K562 (cell line): ENCODE measurements at regions not wholly inside any gene's neighbourhood (a gene's known extent, or its start where the extent isn't known, plus 50 kb on each side); places are given as distances from the start of the nearest gene placed in this dataset.

Source experiments
- ATAC-seq: fragments of 200-7000 bp; cut with Tn5 transposase; 3 replicates; pipeline ENCODE4 v1.9.1; 2020; ENCODE audit warnings: moderate library complexity
- BruUV-seq: library from RNA; stranded (reverse); fragments of 400-500 nt; replicated peaks from 2 replicates; lab custom pipeline; 2021; lab: Mats Ljungman, UMichigan
- CTCF ChIA-PET: fragments of 300-600 bp; formaldehyde crosslinking; extraction: SDS; loops from one replicate; lab custom pipeline; 2021; ENCODE audit warnings: low intra/inter-chr PET ratio; lab: Yijun Ruan, JAX
- POLR2A ChIA-PET: fragments of 300-600, 350-650 bp; sonication (Branson Sonifier 250); formaldehyde crosslinking; extraction: SDS; loops from one replicate; lab custom pipeline; 2021; ENCODE audit warnings: antibody characterized with exemption, inconsistent platforms; lab: Yijun Ruan, JAX
- DNase-seq, 4 experiments: peaks; one replicate each; pipeline versions ENCODE4 v3.0.0 to v3.0.0-alpha.2; 2011 to 2018; ENCODE audit warnings: low spot score in 3 of 4, mixed read lengths in 3 of 4; ENCODE audit errors: extremely low read depth in 1 of 4
- FAIRE-seq: peaks from 2 replicates; lab custom pipeline; 2011; peaks lifted over from hg19 to GRCh38; lab: Jason Lieb, UNC
- H2AFZ ChIP-seq: 2 replicates; pipeline ENCODE4 v1.6.0; 2011; ENCODE audit warnings: low read depth, low read length, control low read depth, inconsistent platforms
- H3K27ac ChIP-seq: fragments of 200-600 bp; 3 replicates; pipeline ENCODE4 v1.8.0; 2011; ENCODE audit warnings: low read depth, mild to moderate bottlenecking, control low read depth, inconsistent platforms, low read length, moderate library complexity, mixed read lengths; ENCODE audit errors: extremely low read depth
- H3K27me3 ChIP-seq, 2 experiments: fragments of 300-600 bp in 1 of 2; 2 replicates in 1 of 2; 3 replicates in 1 of 2; pipeline versions ENCODE4 v1.6.0 to v1.8.0; 2011; ENCODE audit warnings: inconsistent platforms in 2 of 2, low read length in 2 of 2, mild to moderate bottlenecking in 1 of 2, mixed read lengths in 1 of 2, moderate library complexity in 1 of 2; ENCODE audit not compliant: control insufficient read depth in 2 of 2, insufficient read depth in 2 of 2
- H3K36me3 ChIP-seq: fragments of 300-600 bp; 3 replicates; pipeline ENCODE4 v1.8.0; 2011; ENCODE audit warnings: mild to moderate bottlenecking, low read length, inconsistent platforms; ENCODE audit not compliant: control insufficient read depth, insufficient read depth
- H3K4me1 ChIP-seq, 2 experiments: fragments of 200-600 bp in 1 of 2; replicated peaks in 1 of 2; 2 replicates in 1 of 2; 3 replicates in 1 of 2; pipeline versions ENCODE4 v1.5.1 to v1.8.0; 2011; ENCODE audit warnings: inconsistent platforms in 2 of 2, low read length in 2 of 2, mild to moderate bottlenecking in 1 of 2, mixed read lengths in 1 of 2, moderate library complexity in 1 of 2; ENCODE audit not compliant: control insufficient read depth in 2 of 2, insufficient read depth in 2 of 2
- H3K4me2 ChIP-seq: 2 replicates; pipeline ENCODE4 v1.6.1; 2011; ENCODE audit warnings: low read length, control low read depth, inconsistent platforms, mixed read lengths; ENCODE audit not compliant: insufficient read depth
- H3K4me3 ChIP-seq: fragments of 200-600 bp; sonication (generic), shearing (Covaris generic); 2 replicates; pipeline ENCODE4 v1.5.1; 2016; ENCODE audit warnings: control low read depth, inconsistent platforms
- H3K79me2 ChIP-seq: fragments of 200-600 bp; 3 replicates; pipeline ENCODE4 v1.8.0; 2011; ENCODE audit warnings: low read length, inconsistent platforms; ENCODE audit not compliant: control insufficient read depth, insufficient read depth
- H3K9ac ChIP-seq, 2 experiments: 2 replicates each; pipeline versions ENCODE4 v1.6.0 to v1.6.1; 2011; ENCODE audit warnings: low read depth in 2 of 2, low read length in 2 of 2, control low read depth in 1 of 2, inconsistent platforms in 1 of 2, mild to moderate bottlenecking in 1 of 2, mixed read lengths in 1 of 2; ENCODE audit not compliant: insufficient read depth in 1 of 2
- H3K9me1 ChIP-seq: one replicate; pipeline ENCODE4 v1.6.0; 2011; ENCODE audit warnings: inconsistent platforms, mild to moderate bottlenecking, low read length, moderate library complexity; ENCODE audit not compliant: control insufficient read depth, insufficient read depth
- H3K9me3 ChIP-seq: replicated peaks from 2 replicates; pipeline ENCODE4 v1.5.1; 2011; ENCODE audit warnings: low read depth, low read length, inconsistent platforms; ENCODE audit not compliant: control insufficient read depth, insufficient read depth
- H4K20me1 ChIP-seq: replicated peaks from 2 replicates; pipeline ENCODE4 v1.6.1; 2011; ENCODE audit warnings: low read length, inconsistent platforms, mixed read lengths; ENCODE audit not compliant: control insufficient read depth, insufficient read depth
- BDP1 ChIP-seq: IDR thresholded peaks from 3 replicates; pipeline ENCODE4 v1.6.1; 2011; ENCODE audit not compliant: insufficient read length, insufficient read depth
- CBX5 ChIP-seq: IDR thresholded peaks from 2 replicates; pipeline ENCODE4 v1.6.1; 2014; ENCODE audit warnings: low read depth, borderline replicate concordance
- EGR1 ChIP-seq: fragments of 450-650 bp; conservative IDR thresholded peaks from 2 replicates; pipeline ENCODE4 v1.6.1; 2017; ENCODE audit warnings: mild to moderate bottlenecking
- FOXJ3 ChIP-seq: sonication (generic); formaldehyde crosslinking; IDR thresholded peaks from 2 replicates; pipeline ENCODE4 v1.4.0; 2020; ENCODE audit warnings: mild to moderate bottlenecking, missing genetic modification reagents
- HDAC6 ChIP-seq: IDR thresholded peaks from 2 replicates; pipeline ENCODE4 v1.6.1; 2012; ENCODE audit warnings: low read depth, mild to moderate bottlenecking, control low read depth, inconsistent platforms, low read length, moderate library complexity
- JUN ChIP-seq, 2 experiments: sonication (generic) in 1 of 2; formaldehyde crosslinking in 1 of 2; IDR thresholded peaks; 2 replicates each; pipeline versions ENCODE4 v1.6.1 to v1.8.0; 2012 to 2022; ENCODE audit warnings: borderline replicate concordance in 2 of 2, mild to moderate bottlenecking in 2 of 2, improper control_type of control experiment in 1 of 2, low read depth in 1 of 2, low read length in 1 of 2, missing genetic modification reagents in 1 of 2
- MCM3 ChIP-seq: fragments of 450-650 bp; IDR thresholded peaks from 2 replicates; pipeline ENCODE4 v1.6.1; 2016
- MCM5 ChIP-seq: fragments of 450-650 bp; IDR thresholded peaks from 2 replicates; pipeline ENCODE4 v1.6.1; 2016; ENCODE audit warnings: low read depth
- NFRKB ChIP-seq: fragments of 450-650 bp; IDR thresholded peaks from 2 replicates; pipeline ENCODE4 v1.6.1; 2016; ENCODE audit warnings: low read depth
- PHTF2 ChIP-seq: fragments of 250-450 bp; sonication (Bioruptor Pico); IDR thresholded peaks from 2 replicates; pipeline ENCODE4 v1.5.0; 2021; ENCODE audit warnings: mild to moderate bottlenecking
- TAF15 ChIP-seq: fragments of 200-400 bp; formaldehyde crosslinking; IDR thresholded peaks from 2 replicates; pipeline ENCODE4 v1.6.1; 2017; ENCODE audit warnings: mild to moderate bottlenecking, low read depth, low read length, moderate library complexity
- ZNF384 ChIP-seq: IDR thresholded peaks from 2 replicates; pipeline ENCODE4 v1.6.1; 2012; ENCODE audit warnings: low read depth, low read length, improper control_type of control experiment
- WGBS: fragments of 100-300 bp; shearing (Covaris generic); methylation state at CpG from one replicate; pipeline ENCODE4 v1.1.6; 2016; ENCODE audit warnings: low coverage, mixed read lengths; ENCODE audit not compliant: insufficient coverage; ENCODE audit errors: missing lambda C conversion rate; 5-methylcytosine and 5-hydroxymethylcytosine counted together
- in situ Hi-C: fragments of 300-500 bp; cut with MboI; formaldehyde crosslinking; loops from 4 replicates; pipeline ENCODE4 v1.15.0; 2018; ENCODE audit warnings: inconsistent platforms, mixed read lengths
- intact Hi-C: fragments of 100-400 bp; cut with micrococcal nuclease; formaldehyde crosslinking; loops from 2 replicates; pipeline ENCODE4 v1.14.2; 2022
- TF ChIP-seq, protein P1 (sequence below), 2 experiments: fragments of 150-350 bp in 1 of 2; IDR thresholded peaks; 2 replicates each; pipeline ENCODE4 v1.6.1; 2012 to 2016; ENCODE audit warnings: low read depth in 2 of 2, low read length in 2 of 2, mild to moderate bottlenecking in 1 of 2, moderate library complexity in 1 of 2

DNA sequence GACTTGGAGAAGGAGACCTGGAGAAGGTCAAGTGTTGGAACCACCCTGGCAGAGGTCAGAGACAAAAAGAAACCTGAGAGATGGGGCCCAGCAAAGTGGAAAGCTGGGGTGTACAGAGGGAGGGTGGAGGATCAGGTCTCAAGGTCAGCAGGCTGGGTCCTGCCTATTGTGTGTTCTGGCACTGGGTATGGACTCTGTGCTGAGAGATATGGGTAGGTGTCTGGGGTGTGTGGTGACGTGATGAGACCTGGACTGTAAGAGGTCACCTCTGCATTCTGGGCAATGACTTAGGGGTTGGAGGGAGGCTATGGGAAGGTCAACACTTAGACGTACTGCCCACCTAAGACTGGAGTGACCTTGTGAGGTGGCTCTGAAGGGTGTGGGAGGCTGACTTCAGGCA is 88.1 kb downstream of the SCGB2B2 start:
- no peak for TF ChIP-seq TAF15
- no peak for TF ChIP-seq MCM5

DNA sequence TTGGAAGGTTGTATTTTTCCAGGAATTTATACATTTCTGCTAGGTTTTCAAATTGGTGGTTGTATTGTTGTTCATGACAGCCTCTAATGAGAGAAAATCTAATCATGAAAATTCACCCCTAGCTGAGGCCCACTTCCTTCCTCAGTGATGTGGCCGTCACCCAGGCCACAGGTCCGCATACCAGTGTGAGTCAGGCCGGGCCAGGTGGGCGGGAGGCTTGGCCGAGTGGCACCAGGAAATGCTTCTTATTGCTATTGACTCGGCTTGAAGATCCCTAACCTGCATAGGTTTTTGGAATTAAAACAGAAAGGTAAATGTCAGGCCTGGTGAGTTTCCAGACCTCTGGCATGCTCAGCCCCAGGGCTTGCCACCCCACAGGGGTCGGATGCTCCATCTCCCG is 88.7 kb downstream of the SCGB2B2 start:
- no peak overlapping the region for H3K4me3 ChIP-seq
- no peaks in the 10 kb centered on the region for H4K20me1 ChIP-seq
- DNase-seq (no peak), FAIRE-seq (no peak), ATAC-seq (no peak)
- 0% methylated on average over 8 of the region's 8 CpGs for WGBS
- H2AFZ ChIP-seq: no peak overlapping the region
- ChIA-PET POLR2A (no interaction called here), CTCF (no interaction called here)
- in situ Hi-C loops: no loop called here
- H3K9me3 ChIP-seq: no peaks in the 10 kb centered on the region
- intact Hi-C loops: no loop called here
- peaks cover 0 to 35% of the 10 kb centered on the region in 2 experiments; a peak in 2 of 5 replicates for H3K27me3 ChIP-seq
- no peak overlapping the region for H3K4me2 ChIP-seq
- H3K9ac ChIP-seq: no peak overlapping the region
- no peaks in the 10 kb centered on the region for H3K4me1 ChIP-seq
- H3K27ac ChIP-seq: no peak overlapping the region
- H3K36me3 ChIP-seq: no peaks in the 10 kb centered on the region
- H3K9me1 ChIP-seq: no peaks in the 10 kb centered on the region
- no TSS peak for BruUV-seq
- H3K79me2 ChIP-seq: no peaks in the 10 kb centered on the region
- TF ChIP-seq EGR1: no peak
- TF ChIP-seq FOXJ3 (CRISPR knock-in tag): no peak
- no peak for TF ChIP-seq BDP1
- TF ChIP-seq PHTF2 (CRISPR knock-in tag): no peak
- no peak for TF ChIP-seq JUN (IDR thresholded peaks at IDR 0.05; ENCODE audit: borderline replicate concordance, low read depth, low read length)
- no peak for TF ChIP-seq JUN (CRISPR knock-in tag; IDR thresholded peaks at IDR 0.05; ENCODE audit: borderline replicate concordance)
- TF ChIP-seq ZNF384: no peak
- TF ChIP-seq, protein P1, sequence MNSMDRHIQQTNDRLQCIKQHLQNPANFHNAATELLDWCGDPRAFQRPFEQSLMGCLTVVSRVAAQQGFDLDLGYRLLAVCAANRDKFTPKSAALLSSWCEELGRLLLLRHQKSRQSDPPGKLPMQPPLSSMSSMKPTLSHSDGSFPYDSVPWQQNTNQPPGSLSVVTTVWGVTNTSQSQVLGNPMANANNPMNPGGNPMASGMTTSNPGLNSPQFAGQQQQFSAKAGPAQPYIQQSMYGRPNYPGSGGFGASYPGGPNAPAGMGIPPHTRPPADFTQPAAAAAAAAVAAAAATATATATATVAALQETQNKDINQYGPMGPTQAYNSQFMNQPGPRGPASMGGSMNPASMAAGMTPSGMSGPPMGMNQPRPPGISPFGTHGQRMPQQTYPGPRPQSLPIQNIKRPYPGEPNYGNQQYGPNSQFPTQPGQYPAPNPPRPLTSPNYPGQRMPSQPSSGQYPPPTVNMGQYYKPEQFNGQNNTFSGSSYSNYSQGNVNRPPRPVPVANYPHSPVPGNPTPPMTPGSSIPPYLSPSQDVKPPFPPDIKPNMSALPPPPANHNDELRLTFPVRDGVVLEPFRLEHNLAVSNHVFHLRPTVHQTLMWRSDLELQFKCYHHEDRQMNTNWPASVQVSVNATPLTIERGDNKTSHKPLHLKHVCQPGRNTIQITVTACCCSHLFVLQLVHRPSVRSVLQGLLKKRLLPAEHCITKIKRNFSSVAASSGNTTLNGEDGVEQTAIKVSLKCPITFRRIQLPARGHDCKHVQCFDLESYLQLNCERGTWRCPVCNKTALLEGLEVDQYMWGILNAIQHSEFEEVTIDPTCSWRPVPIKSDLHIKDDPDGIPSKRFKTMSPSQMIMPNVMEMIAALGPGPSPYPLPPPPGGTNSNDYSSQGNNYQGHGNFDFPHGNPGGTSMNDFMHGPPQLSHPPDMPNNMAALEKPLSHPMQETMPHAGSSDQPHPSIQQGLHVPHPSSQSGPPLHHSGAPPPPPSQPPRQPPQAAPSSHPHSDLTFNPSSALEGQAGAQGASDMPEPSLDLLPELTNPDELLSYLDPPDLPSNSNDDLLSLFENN (IDR thresholded peaks at IDR 0.05; ENCODE audit: low read depth in 2 of 2, low read length in 2 of 2): no peak
- no peak for TF ChIP-seq CBX5
- no peak for TF ChIP-seq HDAC6
- TF ChIP-seq NFRKB: no peak
- no peak for TF ChIP-seq MCM3

More for the DNA sequence above, 88.1 kb downstream of the SCGB2B2 start:
- Histone ChIP-seq H3K4me2 (no peak overlapping the region), H3K4me1 (no peaks in the 10 kb centered on the region), H3K9me1 (no peaks in the 10 kb centered on the region), H3K27me3 (peaks cover 0 to 41% of the 10 kb centered on the region in 2 experiments; a peak in 4 of 5 replicates), H3K27ac (no peak overlapping the region), H3K9ac (no peak overlapping the region), H2AFZ (no peak overlapping the region), H3K79me2 (no peaks in the 10 kb centered on the region), H3K4me3 (no peak overlapping the region), H4K20me1 (no peaks in the 10 kb centered on the region), H3K36me3 (no peaks in the 10 kb centered on the region), H3K9me3 (no peaks in the 10 kb centered on the region)
- no TSS peak for BruUV-seq
- ChIA-PET CTCF (no interaction called here), POLR2A (no interaction called here)
- in situ Hi-C loops: no loop called here
- FAIRE-seq (no peak), ATAC-seq (no peak), DNase-seq (no peak)
- intact Hi-C loops: no loop called here
- 0% methylated on average over 2 of the region's 2 CpGs for WGBS
